ENCODE measurements at regions not wholly inside any gene's neighbourhood (a gene's known extent, or its start where the extent isn't known, plus 50 kb on each side); places are given as distances from the start of the nearest gene placed in this dataset.

DNA sequence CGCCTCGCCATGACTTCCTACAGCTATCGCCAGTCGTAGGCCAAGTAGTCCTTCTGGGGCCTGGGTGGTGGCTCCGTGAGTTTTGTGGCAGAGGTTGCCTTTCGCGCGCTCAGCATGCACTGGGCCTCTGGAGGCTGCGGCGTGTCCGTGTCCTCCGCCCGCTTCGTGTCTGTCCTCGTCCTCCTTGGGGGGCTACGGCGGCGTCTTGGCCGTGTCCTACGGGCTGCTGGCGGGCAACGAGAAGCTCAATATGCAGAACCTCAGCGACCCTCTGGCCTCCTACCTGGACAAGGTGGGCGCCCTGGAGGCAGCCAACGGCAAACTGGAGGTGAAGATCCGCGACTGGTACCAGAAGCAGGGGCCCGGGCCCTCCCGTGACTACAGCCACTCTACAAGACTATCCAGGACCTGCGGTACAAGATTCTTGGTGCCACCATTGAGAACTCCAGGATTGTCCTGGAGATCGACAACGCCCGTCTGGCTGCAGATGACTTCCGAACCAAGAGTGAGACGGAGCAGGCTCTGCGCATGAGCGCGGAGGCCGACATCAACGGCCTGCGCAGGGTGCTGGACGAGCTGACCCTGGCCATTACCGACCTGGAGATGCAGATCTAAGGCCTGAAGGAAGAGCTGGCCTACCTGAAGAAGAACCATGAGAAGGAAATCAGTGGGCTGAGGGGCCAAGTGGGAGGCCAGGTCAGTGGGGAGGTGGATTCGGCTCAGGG lies 296.3 kb downstream of the OGFRL1 start:
- TF ChIP-seq, protein P1, sequence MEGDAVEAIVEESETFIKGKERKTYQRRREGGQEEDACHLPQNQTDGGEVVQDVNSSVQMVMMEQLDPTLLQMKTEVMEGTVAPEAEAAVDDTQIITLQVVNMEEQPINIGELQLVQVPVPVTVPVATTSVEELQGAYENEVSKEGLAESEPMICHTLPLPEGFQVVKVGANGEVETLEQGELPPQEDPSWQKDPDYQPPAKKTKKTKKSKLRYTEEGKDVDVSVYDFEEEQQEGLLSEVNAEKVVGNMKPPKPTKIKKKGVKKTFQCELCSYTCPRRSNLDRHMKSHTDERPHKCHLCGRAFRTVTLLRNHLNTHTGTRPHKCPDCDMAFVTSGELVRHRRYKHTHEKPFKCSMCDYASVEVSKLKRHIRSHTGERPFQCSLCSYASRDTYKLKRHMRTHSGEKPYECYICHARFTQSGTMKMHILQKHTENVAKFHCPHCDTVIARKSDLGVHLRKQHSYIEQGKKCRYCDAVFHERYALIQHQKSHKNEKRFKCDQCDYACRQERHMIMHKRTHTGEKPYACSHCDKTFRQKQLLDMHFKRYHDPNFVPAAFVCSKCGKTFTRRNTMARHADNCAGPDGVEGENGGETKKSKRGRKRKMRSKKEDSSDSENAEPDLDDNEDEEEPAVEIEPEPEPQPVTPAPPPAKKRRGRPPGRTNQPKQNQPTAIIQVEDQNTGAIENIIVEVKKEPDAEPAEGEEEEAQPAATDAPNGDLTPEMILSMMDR (IDR thresholded peaks at IDR 0.05; ENCODE audit: insufficient read depth, low read length, poor library complexity, severe bottlenecking) = no peak
- peaks cover 2% of the 10 kb centered on the region for H3K27me3 ChIP-seq (ENCODE audit: control insufficient read depth, insufficient read depth, low read length)
- no peak overlapping the region for H3K4me3 ChIP-seq (ENCODE audit: low read depth, low read length)
- no peaks in the 10 kb centered on the region for H3K36me3 ChIP-seq (ENCODE audit: control insufficient read depth, insufficient read depth, low read length)
- DNase-seq (ENCODE audit: low read depth) = no peak

DNA sequence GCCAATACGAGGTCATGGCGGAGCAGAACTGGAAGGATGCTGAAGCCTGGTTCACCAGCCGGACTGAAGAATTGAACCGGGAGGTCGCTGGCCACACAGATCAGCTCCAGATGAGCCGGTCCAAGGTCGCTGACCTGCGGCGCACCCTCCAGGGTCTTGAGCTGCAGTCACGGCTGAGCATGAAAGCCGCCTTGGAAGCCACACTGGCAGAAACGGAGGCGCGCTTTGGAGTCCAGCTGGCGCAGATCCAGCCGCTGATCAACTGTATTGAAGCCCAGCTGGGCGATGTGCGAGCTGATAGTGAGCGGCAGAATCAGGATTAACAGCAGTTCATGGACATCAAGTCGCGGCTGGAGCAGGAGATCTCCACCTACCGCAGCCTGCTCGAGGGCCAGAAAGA lies 296.9 kb downstream of the OGFRL1 start:
- Histone ChIP-seq H3K4me3 (ENCODE audit: low read depth, low read length) (no peak overlapping the region), H3K36me3 (ENCODE audit: control insufficient read depth, insufficient read depth, low read length) (no peaks in the 10 kb centered on the region), H3K27me3 (ENCODE audit: control insufficient read depth, insufficient read depth, low read length) (peaks cover 2% of the 10 kb centered on the region)
- DNase-seq (ENCODE audit: low read depth) = no peak
- TF ChIP-seq, protein P1 (IDR thresholded peaks at IDR 0.05; ENCODE audit: insufficient read depth, low read length, poor library complexity, severe bottlenecking) = no peak

GRCh38 chr6:71588490-71588889 lies 297.9 kb upstream of the RIMS1 start:
- no peak overlapping the region for H3K4me3 ChIP-seq (ENCODE audit: low read depth, low read length)
- TF ChIP-seq, protein P1 (IDR thresholded peaks at IDR 0.05; ENCODE audit: insufficient read depth, low read length, poor library complexity, severe bottlenecking) = no peak
- H3K36me3 ChIP-seq (ENCODE audit: control insufficient read depth, insufficient read depth, low read length) = no peaks in the 10 kb centered on the region
- peaks cover 2% of the 10 kb centered on the region for H3K27me3 ChIP-seq (ENCODE audit: control insufficient read depth, insufficient read depth, low read length)
- no peak for DNase-seq (ENCODE audit: low read depth)

GRCh38 chr6:71589254-71589653 lies 297.1 kb upstream of the RIMS1 start:
- H3K4me3 ChIP-seq (ENCODE audit: low read depth, low read length) = no peak overlapping the region
- peaks cover 2% of the 10 kb centered on the region for H3K27me3 ChIP-seq (ENCODE audit: control insufficient read depth, insufficient read depth, low read length)
- no peak for DNase-seq (ENCODE audit: low read depth)
- no peaks in the 10 kb centered on the region for H3K36me3 ChIP-seq (ENCODE audit: control insufficient read depth, insufficient read depth, low read length)
- TF ChIP-seq, protein P1 (IDR thresholded peaks at IDR 0.05; ENCODE audit: insufficient read depth, low read length, poor library complexity, severe bottlenecking) = no peak

- DNase-seq (ENCODE audit: low read depth) = no peak
- Histone ChIP-seq H3K4me3 (ENCODE audit: low read depth, low read length) (no peak overlapping the region), H3K36me3 (ENCODE audit: control insufficient read depth, insufficient read depth, low read length) (no peaks in the 10 kb centered on the region), H3K27me3 (ENCODE audit: control insufficient read depth, insufficient read depth, low read length) (peaks cover 2% of the 10 kb centered on the region)
- TF ChIP-seq, protein P1 (IDR thresholded peaks at IDR 0.05; ENCODE audit: insufficient read depth, low read length, poor library complexity, severe bottlenecking) = no peak
Observed at GRCh38 chr6:71592643-71593042, 293.7 kb upstream of the RIMS1 start.

- H3K36me3 ChIP-seq (ENCODE audit: control insufficient read depth, insufficient read depth, low read length) = no peaks in the 10 kb centered on the region
- no peak overlapping the region for H3K4me3 ChIP-seq (ENCODE audit: low read depth, low read length)
- TF ChIP-seq, protein P1 (IDR thresholded peaks at IDR 0.05; ENCODE audit: insufficient read depth, low read length, poor library complexity, severe bottlenecking) = no peak
- DNase-seq (ENCODE audit: low read depth) = no peak
- H3K27me3 ChIP-seq (ENCODE audit: control insufficient read depth, insufficient read depth, low read length) = no peaks in the 10 kb centered on the region
Observed at GRCh38 chr6:71599359-71599758, 287.0 kb upstream of the RIMS1 start.
